SK-MEL-5 (cell line): ENCODE measurements at regions not wholly inside any gene's neighbourhood (a gene's known extent, or its start where the extent isn't known, plus 50 kb on each side); places are given as distances from the start of the nearest gene placed in this dataset.
"Not testable (repeated sequence)": the region's sequence is repeated elsewhere in the genome, so short reads cannot be mapped to it uniquely, and the experiment has no call there.

Experiments
- DNase-seq: peaks from one replicate; pipeline ENCODE4 v3.0.0-alpha.2; 2016; ENCODE audit warnings: low read depth, low spot score
- in situ Hi-C: cut with HindIII; loops from 2 replicates; pipeline ENCODE4 v1.10.0; 2016; ENCODE audit warnings: low sequenced_read_pairs, high pct_unique_total_duplicates, low pct_unique_long_range_greater_than_20kb

DNA sequence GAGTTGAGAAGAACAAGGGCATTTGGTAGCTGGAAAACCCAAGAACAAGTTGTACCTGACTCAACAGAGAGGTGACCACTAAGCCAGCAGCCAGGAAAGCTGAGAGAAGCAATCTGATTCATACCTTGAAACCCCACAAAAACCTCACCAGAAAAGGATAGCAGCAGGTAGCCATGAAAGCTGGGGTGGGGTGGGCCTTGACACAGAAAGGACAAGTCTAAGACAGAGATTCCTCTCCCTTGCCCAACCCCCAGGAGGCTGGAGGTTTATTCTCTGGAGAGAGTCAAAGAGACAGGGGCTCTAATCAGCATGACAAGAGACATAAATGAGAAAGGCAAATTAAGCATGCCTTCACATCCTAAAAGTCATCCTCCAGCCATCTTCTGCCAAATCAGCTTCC lies 151.7 kb upstream of the DST start:
- no peak for DNase-seq
- in situ Hi-C loops, result no loop called here

DNA sequence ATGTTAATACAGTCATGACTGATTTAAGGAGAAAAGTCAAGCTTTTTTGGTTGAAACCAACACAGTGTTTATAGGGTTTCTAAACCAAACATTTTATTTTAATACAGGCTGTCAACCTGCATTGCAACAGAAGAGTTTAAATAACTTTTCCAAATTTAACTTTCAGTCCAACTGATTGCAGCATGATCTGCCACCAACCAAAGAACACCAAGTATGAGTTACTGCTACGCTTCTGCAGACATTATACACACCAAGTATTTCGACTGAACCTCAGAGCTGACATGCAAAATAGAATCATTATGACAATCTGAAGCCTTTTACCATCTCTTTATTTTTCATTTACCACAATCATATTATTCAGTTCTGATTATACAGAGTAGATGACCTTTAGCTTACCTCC lies 151.2 kb upstream of the DST start:
- DNase-seq, result no peak
- in situ Hi-C loops, result no loop called here

DNA sequence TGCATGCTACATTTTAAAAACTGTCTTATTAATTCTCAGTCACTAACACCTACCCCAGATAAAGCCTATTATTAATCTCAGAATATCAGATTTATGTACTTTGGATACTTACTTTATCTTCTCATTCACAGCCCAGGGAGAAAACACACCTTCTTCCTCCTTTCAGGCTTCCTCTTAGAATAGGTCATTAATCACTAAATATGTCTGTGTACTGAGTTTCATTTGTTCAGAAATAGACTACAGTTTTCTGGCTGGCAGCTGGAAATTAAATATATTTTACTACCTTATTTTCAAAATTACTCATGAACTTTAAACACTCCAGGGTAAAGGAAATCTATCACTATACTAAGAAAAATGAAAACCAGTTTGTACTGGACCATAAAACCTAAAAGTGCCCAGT lies 147.7 kb upstream of the DST start:
- in situ Hi-C loops, result no loop called here
- no peak for DNase-seq

DNA sequence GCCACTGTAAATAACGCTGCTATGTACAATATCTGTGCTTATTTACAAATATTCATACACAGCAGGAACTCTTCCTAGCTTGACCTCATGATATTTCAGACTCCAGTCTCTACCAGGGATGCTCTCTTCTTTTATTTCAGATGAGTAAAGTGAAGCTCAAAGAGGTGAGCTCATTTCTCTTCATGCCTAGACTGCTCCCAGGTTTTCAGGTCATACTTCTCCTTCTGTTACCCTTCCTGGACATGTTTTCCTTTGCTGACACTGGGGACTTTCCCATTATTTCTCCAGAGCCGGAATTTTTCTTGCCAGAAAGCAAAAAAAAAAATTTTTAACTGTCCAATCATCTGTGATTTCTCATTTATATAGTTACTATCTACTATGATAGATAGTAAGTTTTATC lies 147.2 kb upstream of the DST start:
- DNase-seq, result no peak
- in situ Hi-C loops, result no loop called here

DNA sequence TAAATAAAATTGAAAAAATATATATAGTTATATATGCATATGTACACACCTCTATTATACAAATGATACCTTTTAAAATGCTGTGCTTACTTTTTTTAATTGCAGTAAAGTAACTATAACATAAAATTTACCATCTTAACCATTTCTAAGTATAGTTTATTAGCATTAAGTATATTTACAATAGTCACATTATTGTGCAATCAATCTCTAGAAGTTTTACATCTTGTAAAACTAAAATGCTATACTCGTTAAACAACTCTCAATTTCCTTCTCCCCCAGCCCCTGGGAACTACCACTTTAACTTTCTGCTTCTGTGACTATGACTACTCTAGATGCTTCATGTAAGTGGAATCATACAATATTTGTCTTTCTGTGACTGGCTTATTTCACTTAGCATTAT lies 146.7 kb upstream of the DST start:
- in situ Hi-C loops, result no loop called here
- DNase-seq, result no peak

DNA sequence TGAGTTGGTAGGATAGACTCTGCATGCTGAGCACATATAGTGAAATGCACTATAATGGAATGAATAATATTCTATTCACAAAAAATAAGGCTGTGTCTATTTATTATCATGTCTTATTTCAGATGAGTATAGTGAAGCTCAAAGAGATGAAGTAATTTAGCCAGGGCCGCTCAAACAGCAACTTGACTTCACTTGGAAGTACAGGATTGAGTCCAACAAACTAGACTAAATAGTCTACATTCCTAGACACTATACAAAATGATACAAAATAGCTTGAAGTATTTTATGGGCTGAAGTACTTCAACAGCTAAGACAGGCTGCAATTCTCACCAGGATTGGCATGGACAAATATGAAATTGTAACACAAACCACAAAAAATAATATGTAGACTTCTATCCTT lies 144.5 kb upstream of the DST start:
- no peak for DNase-seq
- in situ Hi-C loops, result no loop called here

DNA sequence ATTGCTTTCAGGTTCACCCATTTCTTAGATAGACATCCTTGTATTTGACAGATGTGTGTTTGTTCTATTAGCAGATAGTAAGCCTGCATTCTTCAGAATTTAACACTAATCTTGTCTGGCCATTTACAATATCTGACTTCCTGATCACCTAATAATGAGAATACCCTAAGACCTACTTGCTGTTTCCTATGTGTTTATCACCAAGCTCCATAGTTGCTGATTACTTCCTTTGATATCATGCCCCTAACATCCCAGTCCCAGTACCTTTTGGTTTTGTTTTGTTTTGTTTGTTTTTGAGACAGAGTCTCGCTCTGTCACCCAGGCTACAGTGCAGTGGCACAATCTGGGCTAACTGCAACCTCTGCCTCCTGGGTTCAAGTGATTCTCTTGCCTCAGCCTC lies 143.6 kb upstream of the DST start:
- in situ Hi-C loops, result no loop called here
- DNase-seq, result no peak

DNA sequence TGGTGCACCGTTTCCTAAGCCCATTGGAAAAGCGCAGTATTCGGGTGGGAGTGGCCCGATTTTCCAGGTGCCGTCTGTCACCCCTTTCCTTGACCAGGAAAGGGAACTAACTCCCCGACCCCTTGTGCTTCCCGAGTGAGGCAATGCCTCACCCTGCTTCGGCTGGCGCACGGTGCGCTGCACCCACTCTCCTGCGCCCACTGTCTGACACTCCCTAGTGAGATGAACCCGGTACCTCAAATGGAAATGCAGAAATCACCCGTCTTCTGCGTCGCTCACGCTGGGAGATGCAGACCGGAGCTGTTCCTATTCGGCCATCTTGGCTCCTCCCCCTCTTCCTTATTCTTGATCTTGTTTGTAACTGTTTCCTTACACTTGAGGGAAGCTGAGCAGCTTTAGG lies 142.8 kb upstream of the DST start:
- DNase-seq, in situ Hi-C loops: not testable (repeated sequence)

DNA sequence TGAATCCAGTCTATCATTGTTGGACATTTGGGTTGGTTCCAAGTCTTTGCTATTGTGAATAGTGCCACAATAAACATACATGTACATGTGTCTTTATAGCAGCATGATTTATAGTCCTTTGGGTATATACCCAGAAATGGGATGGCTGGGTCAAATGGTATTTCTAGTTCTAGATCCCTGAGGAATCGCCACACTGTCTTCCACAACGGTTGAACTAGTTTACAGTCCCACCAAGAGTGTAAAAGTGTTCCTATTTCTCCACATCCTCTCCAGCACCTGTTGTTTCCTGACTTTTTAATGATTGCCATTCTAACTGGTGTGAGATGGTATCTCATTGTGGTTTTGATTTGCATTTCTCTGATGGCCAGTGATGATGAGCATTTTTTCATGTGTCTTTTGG lies 137.4 kb upstream of the DST start:
- in situ Hi-C loops, DNase-seq: not testable (repeated sequence)

DNA sequence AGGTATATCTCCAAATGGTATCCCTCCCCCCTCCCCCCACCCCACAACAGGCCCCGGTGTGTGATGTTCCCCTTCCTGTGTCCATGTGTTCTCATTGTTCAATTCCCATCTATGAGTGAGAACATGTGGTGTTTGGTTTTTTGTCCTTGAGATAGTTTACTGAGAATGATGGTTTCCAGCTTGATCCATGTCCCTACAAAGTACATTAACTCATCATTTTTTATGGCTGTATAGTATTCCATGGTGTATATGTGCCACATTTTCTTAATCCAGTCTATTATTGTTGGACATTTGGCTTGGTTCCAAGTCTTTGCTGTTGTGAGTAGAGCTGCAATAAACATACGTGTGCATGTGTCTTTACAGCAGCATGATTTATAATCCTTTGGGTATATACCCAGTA lies 135.8 kb upstream of the DST start:
- in situ Hi-C loops, DNase-seq: not testable (repeated sequence)

DNA sequence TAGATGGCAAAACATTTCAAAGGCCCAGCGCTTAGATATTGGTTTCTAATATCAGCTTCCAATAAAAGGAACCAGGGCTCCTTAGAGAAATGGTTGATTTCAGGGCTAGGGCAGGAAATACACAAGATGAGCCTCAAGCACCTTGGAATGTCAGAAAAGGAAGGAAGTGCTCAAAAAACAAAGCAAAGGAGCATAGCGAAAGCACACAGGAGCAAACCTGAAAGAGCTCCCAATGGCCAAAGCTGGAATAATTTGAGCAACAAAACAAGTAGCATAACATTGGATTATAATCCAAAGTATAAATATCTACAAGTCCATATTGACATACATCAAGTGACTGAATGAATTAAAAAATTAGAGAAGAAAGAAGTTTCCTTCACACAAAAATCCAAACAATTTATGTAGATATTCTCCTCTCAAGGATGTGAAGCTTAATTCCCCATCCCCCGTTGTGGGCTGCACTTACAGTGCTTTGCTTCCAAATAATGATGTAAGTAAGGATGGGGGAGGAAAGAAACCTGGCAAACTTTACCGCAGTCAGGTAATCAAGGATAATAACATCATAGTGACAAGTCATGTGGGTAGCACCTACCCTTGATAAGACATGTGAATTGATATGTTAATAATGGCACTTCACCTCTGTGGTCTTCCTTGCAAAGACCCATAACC lies 132.9 kb upstream of the DST start:
- in situ Hi-C loops, result no loop called here
- DNase-seq, result no peak

DNA sequence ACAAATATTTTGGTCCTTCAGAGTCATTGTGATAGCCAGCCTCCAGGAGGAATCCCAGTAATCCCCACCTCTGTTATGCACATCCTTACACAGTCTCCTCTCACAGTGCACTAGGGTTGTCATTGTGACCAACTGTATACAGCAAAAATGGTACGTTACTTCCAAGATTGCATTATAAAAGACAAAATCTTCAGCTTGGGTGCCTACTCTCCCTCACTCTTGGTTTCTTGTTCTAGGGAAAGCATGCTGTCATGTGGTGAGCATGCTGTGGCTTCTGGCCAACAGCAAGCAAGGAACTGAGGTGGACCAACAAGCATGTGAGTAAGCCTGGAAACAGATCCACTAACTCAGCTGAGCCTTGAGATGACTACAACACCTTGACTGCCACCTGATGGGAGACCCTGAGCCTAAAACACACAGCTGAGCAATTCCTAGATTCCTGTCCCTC lies 130.1 kb upstream of the DST start:
- in situ Hi-C loops, result no loop called here
- peak; percentile 70 for DNase-seq

DNA sequence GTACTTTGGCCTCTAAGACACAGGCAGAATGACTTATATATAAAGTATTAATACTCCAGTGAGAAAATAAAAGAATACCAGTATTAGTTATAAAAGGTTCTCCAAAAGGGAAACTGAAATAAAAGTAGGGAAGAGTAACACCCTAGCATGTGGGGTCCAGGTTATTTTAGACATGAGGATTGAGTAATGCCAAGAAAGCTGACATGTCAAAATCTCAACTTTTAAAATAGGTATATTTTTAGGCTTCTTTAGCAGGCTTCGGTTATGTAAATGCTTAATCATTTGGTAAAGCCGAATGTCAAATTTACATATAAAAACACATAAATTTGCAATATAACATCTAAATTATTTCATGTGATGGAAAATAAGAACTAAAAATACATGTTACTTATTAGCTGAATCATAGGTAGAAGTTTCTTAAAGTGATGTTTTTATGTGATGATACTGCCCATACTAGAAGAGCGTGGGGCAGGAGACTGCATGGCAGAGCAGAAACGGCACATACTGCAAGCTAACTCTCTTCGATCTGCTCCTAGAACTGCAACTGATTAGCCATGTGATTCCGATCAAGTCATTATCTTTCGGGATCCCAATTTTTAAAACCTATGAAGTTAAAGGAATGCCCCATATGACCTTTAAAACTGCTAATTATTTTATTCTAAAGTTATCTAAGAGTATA lies 129.4 kb upstream of the DST start:
- in situ Hi-C loops, result no loop called here
- no peak for DNase-seq

DNA sequence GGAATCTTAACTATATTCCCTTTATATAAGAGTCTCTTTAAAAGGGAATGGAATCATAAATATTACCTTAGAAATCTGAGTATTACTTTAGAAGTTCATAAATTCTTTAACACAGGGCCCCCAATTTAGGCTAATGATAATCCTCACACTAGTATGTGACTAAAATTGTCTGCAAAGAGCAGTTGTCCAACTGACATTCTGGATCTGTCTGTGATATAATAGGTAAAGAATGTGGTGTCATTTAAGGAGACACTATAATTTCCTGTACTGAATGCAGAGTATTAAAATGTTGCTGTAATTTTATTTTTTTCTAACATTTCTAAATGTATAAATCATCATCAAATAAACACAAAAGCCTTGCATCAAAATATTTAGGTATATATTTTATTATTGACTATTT lies 128.5 kb upstream of the DST start:
- in situ Hi-C loops, result no loop called here
- DNase-seq, result no peak

DNA sequence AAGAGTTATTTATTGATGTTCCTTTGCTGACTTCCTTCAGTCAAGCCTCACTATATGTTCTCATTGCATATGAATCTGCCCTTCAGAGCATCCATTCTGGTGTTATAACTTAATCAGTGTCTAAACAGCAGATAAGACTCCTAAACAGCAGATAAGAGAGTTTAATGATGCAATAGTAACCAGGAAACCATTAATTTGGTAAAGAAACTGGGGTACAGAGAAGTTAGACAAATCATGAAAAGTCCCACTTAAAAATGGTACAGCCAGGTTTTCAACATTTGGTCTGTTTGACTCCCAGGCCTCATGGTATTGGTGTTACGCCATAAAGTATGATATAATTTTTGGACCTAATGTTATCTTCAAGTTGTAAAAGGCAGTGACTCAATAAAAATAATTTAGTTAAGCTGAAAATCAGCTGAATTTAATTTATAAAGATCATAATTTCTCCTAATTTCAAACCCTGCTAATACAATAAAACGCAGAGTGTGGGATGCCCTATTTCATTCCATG lies 127.4 kb upstream of the DST start:
- in situ Hi-C loops, result no loop called here
- no peak for DNase-seq

DNA sequence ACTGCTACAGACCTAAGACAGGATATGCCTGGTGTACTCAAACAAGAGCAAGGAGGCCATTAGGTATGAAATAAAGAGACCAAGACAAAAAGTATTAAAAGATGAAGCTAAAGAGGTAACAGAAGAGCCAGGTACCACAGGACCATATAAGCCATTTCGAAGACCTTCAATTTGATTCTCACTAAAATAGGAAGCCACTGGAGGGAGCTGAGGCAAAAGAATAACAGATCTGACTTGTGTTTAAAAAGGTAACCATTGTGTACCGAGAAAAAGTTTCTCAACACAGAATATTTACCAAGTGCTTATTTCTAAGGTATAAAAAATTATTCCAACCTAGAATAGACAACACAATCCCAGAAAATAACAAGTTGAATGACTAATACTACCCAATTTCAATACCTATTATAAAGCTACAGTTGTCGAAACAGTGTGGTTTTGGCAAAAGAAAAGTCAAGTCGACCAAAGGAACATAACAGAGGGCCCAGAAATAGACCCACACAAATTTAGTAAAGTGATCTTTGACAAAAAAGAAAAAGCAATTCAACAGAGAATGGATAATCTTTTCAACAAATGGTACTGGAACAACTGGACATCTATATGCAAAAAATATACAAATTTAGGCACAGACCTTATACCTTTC lies 125.3 kb upstream of the DST start:
- DNase-seq, result peak; percentile 56
- in situ Hi-C loops, result no loop called here

DNA sequence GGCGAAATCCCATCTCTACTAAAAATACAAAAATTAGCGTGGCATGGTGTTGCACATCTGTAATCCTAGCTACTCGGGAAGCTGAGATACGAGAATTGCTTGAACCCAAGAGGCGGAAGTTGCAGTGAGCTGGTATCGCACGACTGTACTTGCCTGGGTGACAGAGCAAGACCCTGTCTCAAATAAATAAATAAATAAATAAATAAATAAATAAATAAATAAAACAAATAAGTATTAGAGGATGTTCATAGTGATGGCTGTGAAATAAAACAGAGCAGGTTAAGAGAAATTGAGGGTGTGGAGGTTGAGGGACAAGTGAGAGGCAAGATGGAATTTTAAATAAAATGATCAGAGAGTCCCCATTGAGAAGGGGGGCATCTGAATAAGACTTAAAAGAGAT lies 124.7 kb upstream of the DST start:
- in situ Hi-C loops, result no loop called here
- no peak for DNase-seq

DNA sequence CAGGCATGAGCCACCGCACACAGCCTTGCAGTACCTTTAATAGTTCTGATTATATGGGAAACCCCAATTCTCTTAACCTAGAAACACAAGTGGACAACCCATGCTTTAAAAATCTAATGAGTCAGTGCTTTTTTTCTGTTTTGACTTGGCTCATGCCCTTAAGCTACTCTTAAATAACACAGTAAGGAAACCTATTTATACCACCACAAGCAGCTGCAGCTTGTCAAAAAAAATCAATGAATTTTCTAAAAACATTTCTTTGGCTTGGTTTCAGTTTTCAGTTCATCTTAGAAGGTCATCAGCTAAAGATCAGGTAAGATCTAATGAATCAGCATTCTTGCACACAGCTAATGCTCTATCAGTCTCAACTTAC lies 124.1 kb upstream of the DST start:
- no peak for DNase-seq

More for the DNA sequence above, 124.1 kb upstream of the DST start:
- in situ Hi-C loops, result no loop called here
